ENCODE measurements at regions not wholly inside any gene's neighbourhood (a gene's known extent, or its start where the extent isn't known, plus 50 kb on each side); places are given as distances from the start of the nearest gene placed in this dataset.
"Not testable (repeated sequence)": the region's sequence is repeated elsewhere in the genome, so short reads cannot be mapped to it uniquely, and the experiment has no call there.

GRCh38 chr7:67674862-67675261 is 678.2 kb downstream of the TYW1 start:
- DNase-seq (ENCODE audit: low read depth in 2 of 2): not testable (repeated sequence)

- DNase-seq (ENCODE audit: low read depth in 2 of 2): no peak
These were observed 679.3 kb downstream of the TYW1 start for GRCh38 chr7:67675971-67676370.

- no peak for DNase-seq (ENCODE audit: low read depth in 2 of 2)
These were observed 681.8 kb downstream of the TYW1 start for GRCh38 chr7:67678419-67678818.

DNA sequence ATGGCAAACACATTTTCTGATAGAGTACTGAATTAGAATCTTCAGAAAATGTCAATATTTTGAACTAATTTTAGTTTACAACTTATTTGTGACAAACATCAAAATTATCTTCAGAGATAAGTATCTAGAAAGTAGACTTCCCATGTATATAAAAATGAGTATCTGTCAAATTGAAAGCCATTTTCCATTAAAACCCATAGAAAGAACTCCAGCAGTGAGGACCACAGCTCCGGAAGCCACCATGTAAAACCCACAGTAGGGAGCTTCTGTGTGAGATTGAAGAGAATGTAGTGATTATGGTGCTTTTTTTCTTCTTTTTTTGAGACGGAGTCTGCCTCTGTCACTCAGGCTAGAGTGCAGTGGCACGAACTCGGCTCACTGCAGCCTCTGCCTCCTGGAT is 687.0 kb downstream of the TYW1 start:
- no peak for DNase-seq (ENCODE audit: low read depth in 2 of 2)

DNA sequence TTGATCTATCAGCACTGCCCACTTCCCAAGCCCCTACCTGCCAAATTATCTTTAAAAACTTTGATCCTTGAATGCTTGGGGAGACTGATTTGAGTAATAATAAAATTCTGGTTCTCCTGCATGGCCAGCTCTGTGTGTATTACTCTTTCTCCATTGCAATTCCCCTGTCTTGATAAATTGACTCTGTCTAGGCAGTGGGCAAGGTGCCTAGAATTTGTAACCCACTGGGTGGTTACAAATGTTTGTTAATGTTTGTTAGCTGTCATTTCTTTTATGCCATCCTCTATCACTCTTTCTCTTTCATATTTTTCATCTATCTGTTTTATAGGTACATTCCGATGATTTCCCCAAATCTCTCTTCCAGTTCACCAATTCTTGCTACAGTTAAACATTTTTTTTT is 694.1 kb downstream of the TYW1 start:
- no peak for DNase-seq (ENCODE audit: low read depth in 2 of 2)

GRCh38 chr7:67692425-67692824 is 695.8 kb downstream of the TYW1 start:
- DNase-seq (ENCODE audit: low read depth in 2 of 2): no peak

DNA sequence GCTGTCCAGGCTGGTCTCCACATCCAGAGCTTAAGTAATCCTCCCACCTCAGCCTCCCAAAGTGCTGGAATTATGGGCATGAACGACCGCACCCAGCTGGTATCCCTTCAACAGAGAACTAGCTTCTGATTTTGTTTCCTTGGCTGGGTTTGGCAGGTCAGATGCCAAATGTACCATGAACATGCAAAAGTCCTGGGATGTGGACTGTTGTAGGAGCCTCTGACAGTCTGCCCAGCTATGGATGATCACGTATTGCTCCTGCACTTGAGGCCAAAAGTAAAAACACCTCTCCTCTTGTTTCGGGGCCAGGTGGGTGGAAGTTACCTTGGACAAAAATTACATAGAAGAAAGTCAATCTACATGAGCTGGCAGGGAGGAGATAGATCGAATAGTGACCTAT is 699.5 kb downstream of the TYW1 start:
- DNase-seq (ENCODE audit: low read depth in 2 of 2): no peak

- no peak for DNase-seq (ENCODE audit: low read depth in 2 of 2)
These were observed 700.2 kb downstream of the TYW1 start for GRCh38 chr7:67696878-67697277.

GRCh38 chr7:67698354-67698753 is 701.7 kb downstream of the TYW1 start:
- DNase-seq (ENCODE audit: low read depth in 2 of 2): no peak

GRCh38 chr7:67705850-67706249 is 709.2 kb downstream of the TYW1 start:
- DNase-seq (ENCODE audit: low read depth in 2 of 2): no peak

DNA sequence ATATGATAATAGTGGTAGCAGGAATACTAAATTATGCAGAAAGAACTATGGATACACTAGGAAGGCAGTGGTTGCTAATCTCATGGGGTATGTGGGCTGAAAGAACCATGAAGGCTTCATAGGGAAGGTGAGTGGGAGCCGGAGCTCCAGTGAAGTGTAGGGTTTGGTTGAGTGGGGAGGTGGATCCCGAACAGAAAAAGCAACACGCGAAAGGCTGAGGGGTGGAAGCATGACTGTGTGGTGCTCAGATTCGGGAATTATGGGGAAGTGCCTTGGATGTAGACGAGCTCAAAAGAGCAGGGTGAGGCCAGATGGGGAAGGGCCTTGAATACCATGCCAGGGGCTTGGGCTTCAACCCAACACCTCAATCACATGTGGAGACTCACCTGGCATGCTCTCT is 715.1 kb downstream of the TYW1 start:
- DNase-seq (ENCODE audit: low read depth in 2 of 2): no peak

GRCh38 chr7:67713451-67714056 is 716.9 kb downstream of the TYW1 start:
- DNase-seq (ENCODE audit: low read depth in 2 of 2): no peak

GRCh38 chr7:67716729-67717128 is 720.1 kb downstream of the TYW1 start:
- DNase-seq (ENCODE audit: low read depth in 2 of 2): no peak

DNA sequence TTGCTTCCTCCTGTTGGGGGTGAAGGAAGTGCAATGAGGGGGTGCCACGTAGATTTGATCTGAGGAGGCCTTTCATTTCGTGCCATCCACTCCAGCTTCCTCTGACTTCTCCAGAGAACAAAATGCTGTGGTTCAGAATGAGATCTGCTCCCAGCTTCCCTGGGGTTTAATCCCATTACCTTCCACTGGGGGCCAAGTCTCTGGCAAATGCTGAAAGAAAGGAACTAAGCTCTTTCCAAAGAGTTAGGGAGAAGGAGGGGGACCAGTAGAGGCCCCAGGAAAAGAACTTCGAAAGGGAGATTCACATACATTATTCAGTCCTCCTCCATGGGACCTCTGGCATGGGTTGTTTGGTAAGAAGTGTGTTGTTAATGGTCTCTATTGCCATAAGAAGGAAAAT is 727.0 kb downstream of the TYW1 start:
- no peak for DNase-seq (ENCODE audit: low read depth in 2 of 2)

- DNase-seq (ENCODE audit: low read depth in 2 of 2): no peak
These were observed 727.8 kb downstream of the TYW1 start for GRCh38 chr7:67724435-67724834.

DNA sequence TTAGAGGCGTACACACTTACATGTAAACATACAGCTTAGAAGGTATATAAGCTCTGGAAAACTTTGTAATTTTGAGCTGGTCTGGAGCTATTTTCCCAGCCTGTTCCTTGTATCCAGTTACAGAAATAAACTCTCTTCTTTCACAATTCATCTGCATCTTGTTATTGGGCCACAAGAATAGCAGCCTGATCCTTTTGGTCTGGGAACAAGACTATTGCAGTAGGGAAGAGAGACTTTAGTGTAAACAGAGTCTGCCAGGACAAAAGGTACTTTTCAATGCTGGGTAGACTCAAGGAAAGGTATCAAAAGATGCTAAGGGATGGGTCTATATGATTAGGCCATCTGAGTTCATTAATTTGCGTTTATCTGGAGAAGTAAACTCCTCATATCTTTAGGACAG is 728.3 kb downstream of the TYW1 start:
- DNase-seq (ENCODE audit: low read depth in 2 of 2): no peak

DNA sequence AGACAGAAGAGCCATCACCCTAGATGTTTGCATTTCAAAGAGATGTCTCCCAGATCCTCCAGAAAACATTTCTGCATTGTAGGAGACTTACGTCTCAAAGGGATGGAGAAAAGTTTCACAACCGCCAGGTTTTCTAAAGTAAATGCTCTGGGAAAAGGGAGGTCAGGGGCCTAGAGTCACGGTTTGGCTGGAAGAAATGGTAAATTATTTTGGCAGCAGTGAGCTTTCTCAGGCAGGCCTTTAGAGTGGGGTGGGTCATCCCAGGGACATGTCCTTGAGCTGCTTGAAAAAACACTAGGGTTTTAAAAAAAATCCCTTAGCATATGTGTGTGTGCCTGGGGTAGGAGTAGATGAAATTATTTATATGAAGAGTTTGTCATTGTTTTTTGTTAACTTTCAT is 728.8 kb downstream of the TYW1 start:
- DNase-seq (ENCODE audit: low read depth in 2 of 2): no peak

GRCh38 chr7:67729771-67730170 is 733.1 kb downstream of the TYW1 start:
- no peak for DNase-seq (ENCODE audit: low read depth in 2 of 2)

DNA sequence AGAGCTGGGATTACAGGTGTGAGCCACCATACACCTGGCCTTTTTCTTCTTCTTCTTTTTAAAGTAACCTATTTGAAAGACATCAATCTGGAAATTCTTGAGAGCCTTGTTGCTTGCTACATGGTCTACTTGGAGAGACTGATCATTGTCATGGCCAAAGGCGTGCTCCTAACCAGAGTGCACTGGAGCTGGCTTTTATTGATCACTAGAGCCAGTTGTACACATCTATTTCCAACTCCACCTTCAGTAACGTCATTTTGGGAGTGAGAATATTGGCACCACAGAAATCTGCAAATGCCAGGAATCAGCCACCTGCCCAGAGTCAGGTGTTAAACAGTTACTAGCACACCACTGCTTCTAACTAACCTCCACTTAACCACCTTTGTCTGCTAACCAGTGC is 735.1 kb downstream of the TYW1 start:
- DNase-seq (ENCODE audit: low read depth in 2 of 2): no peak

GRCh38 chr7:67732898-67733297 is 736.3 kb downstream of the TYW1 start:
- DNase-seq (ENCODE audit: low read depth in 2 of 2): no peak

DNA sequence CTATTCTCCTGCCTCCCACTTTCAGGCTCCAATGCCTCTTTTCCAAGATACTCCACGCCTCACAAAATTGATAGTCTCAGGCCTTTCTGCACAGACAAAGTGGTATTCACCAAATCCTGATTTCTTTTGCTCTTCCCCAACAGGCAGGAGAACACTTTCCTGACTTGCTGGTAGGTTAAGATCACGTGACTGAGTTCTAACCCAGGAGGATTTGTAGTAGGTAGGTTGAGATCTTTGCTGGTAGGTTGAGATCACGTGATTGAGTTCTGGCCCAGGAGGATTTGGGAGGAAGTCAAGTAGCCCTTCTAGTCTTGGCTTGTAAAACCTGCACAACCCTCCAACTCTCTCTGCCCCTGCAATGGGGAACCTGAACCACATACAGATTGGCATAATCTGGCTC is 741.5 kb downstream of the TYW1 start:
- DNase-seq (ENCODE audit: low read depth in 2 of 2): no peak

GRCh38 chr7:67738958-67739357 is 742.3 kb downstream of the TYW1 start:
- no peak for DNase-seq (ENCODE audit: low read depth in 2 of 2)

DNA sequence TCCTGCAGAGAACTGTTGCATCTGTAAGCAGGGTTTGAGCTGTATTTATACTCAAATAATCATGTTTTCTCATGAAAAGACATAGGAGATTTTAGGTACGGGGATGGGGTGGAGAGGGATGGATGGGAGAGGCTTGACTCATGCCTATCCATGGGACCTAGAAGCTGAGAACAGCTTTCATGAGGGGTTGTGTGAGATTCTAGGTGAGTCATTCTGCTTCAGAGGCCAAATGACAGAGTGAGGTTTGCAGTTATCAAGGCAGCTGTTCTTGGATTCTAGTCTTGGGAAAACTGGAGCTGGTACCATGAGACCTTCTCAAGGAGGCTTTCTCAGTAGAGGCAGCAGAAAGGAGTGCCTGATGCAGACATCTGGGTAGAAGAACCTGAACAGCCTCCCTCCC is 746.9 kb downstream of the TYW1 start:
- DNase-seq (ENCODE audit: low read depth in 2 of 2): no peak

GRCh38 chr7:67752227-67752626 is 755.6 kb downstream of the TYW1 start:
- no peak for DNase-seq (ENCODE audit: low read depth in 2 of 2)

- no peak for DNase-seq (ENCODE audit: low read depth in 2 of 2)
These were observed 757.3 kb downstream of the TYW1 start for GRCh38 chr7:67753891-67754290.
